ENCODE measurements at regions not wholly inside any gene's neighbourhood (a gene's known extent, or its start where the extent isn't known, plus 50 kb on each side); places are given as distances from the start of the nearest gene placed in this dataset.

DNA sequence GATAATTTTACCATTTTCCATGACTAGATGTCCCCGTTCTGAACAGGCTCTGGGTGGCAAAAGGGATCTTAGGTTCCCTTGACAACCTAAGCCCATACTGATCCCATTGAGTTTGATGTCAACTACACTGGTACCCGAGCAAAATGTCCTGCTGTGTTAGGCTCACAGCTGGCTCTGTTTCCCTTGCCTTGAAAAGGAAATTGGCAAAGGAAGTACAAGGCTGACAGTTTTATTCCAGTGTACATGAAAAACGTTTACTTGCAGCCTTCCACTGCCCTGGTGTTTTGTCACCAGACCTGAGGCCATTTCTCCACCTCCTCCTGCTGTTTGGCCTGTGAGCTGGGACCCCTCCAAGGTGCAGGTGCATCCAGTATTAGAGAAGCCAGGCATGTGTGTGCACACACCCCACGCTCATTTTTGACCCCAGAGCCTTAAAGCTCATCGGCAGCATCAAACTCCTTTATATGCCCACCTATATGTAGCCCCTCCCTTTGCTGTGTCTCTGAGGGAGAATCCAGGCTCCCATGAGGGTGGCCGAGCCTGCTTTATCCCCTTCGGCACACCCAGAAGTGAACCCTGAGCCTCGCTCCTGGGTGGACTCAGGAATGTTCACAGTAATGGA lies 171.3 kb downstream of the NDUFA10 start:
- Histone ChIP-seq H3K4me1 (ENCODE audit: control insufficient read depth, extremely low read depth, insufficient read depth, low read length) (no peaks in the 10 kb centered on the region), H3K4me2 (ENCODE audit: control insufficient read depth, extremely low read depth, insufficient read depth, low read depth, low read length) (no peak overlapping the region), H3K9me1 (ENCODE audit: control insufficient read depth, extremely low read depth, insufficient read depth, low read length) (no peaks in the 10 kb centered on the region), H3K9ac (ENCODE audit: control insufficient read depth, extremely low read depth, insufficient read depth, low read length) (no peak overlapping the region), H3K27ac (ENCODE audit: control insufficient read depth, insufficient read depth, low read length) (no peak overlapping the region), H3K36me3 (ENCODE audit: control insufficient read depth in 2 of 2, extremely low read depth in 1 of 2, insufficient read depth in 2 of 2, low read length in 2 of 2) (no peaks in the 10 kb centered on the region), H2AFZ (ENCODE audit: control insufficient read depth, low read length) (no peak overlapping the region), H4K20me1 (ENCODE audit: control insufficient read depth, extremely low read depth, insufficient read depth, low read length) (no peaks in the 10 kb centered on the region), H3K79me2 (ENCODE audit: control insufficient read depth, insufficient read depth, low read length) (no peaks in the 10 kb centered on the region), H3K4me3 (ENCODE audit: control insufficient read depth in 2 of 3, extremely low read depth in 1 of 3, insufficient read depth in 2 of 3, low read depth in 1 of 3, low read length in 3 of 3) (no peak overlapping the region), H3K9me3 (ENCODE audit: control insufficient read depth, low read depth, low read length) (no peaks in the 10 kb centered on the region), H3K27me3 (ENCODE audit: control insufficient read depth, extremely low read depth, insufficient read depth, low read length) (no peaks in the 10 kb centered on the region)
- dilution Hi-C loops (cut with MboI; ENCODE audit: extremely low pct_ligation_motif_present, low sequenced_read_pairs): no loop called here
- DNase-seq (ENCODE audit: low read depth, low spot score) (no peak), FAIRE-seq (no peak)
- TF ChIP-seq EZH2 (IDR thresholded peaks at IDR 0.05; ENCODE audit: low read length): no peak
- TF ChIP-seq, protein P1, sequence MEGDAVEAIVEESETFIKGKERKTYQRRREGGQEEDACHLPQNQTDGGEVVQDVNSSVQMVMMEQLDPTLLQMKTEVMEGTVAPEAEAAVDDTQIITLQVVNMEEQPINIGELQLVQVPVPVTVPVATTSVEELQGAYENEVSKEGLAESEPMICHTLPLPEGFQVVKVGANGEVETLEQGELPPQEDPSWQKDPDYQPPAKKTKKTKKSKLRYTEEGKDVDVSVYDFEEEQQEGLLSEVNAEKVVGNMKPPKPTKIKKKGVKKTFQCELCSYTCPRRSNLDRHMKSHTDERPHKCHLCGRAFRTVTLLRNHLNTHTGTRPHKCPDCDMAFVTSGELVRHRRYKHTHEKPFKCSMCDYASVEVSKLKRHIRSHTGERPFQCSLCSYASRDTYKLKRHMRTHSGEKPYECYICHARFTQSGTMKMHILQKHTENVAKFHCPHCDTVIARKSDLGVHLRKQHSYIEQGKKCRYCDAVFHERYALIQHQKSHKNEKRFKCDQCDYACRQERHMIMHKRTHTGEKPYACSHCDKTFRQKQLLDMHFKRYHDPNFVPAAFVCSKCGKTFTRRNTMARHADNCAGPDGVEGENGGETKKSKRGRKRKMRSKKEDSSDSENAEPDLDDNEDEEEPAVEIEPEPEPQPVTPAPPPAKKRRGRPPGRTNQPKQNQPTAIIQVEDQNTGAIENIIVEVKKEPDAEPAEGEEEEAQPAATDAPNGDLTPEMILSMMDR (optimal IDR thresholded peaks at IDR 0.05 in 1 of 3, IDR thresholded peaks at IDR 0.05 in 1 of 3, conservative IDR thresholded peaks at IDR 0.05 in 1 of 3; ENCODE audit: extremely low read depth in 1 of 3, insufficient read depth in 2 of 3, low read length in 3 of 3): no peak

DNA sequence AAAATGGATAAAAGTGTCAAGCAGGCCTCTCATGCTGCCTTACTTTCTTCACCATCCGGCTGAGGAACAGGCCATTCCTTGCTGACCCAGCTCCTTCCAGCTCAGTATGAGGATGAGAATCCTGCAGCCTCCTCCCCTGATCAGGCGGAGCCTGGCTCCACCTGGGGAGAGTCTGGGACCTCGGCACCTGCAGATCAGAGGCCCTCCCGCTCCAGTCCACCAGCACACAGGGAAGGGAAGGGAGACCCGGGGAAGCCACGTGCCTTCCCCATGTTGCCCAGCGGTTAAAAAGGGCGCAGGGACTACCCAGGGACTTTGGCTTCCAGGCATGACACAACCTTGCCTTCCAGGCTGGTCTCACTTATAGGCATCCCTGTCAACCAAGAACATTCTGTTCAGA lies 172.0 kb downstream of the NDUFA10 start:
- dilution Hi-C loops (cut with MboI; ENCODE audit: extremely low pct_ligation_motif_present, low sequenced_read_pairs): no loop called here
- no peak overlapping the region for H3K9ac ChIP-seq (ENCODE audit: control insufficient read depth, extremely low read depth, insufficient read depth, low read length)
- FAIRE-seq: no peak

More for the DNA sequence above, 172.0 kb downstream of the NDUFA10 start:
- DNase-seq (ENCODE audit: low read depth, low spot score): no peak
- H4K20me1 ChIP-seq (ENCODE audit: control insufficient read depth, extremely low read depth, insufficient read depth, low read length): no peaks in the 10 kb centered on the region
- no peak for TF ChIP-seq EZH2 (IDR thresholded peaks at IDR 0.05; ENCODE audit: low read length)
- TF ChIP-seq, protein P1 (optimal IDR thresholded peaks at IDR 0.05 in 1 of 3, IDR thresholded peaks at IDR 0.05 in 1 of 3, conservative IDR thresholded peaks at IDR 0.05 in 1 of 3; ENCODE audit: extremely low read depth in 1 of 3, insufficient read depth in 2 of 3, low read length in 3 of 3): no peak
- H3K4me1 ChIP-seq (ENCODE audit: control insufficient read depth, extremely low read depth, insufficient read depth, low read length): no peaks in the 10 kb centered on the region
- no peak overlapping the region for H3K4me3 ChIP-seq (ENCODE audit: control insufficient read depth in 2 of 3, extremely low read depth in 1 of 3, insufficient read depth in 2 of 3, low read depth in 1 of 3, low read length in 3 of 3)
- no peaks in the 10 kb centered on the region for H3K79me2 ChIP-seq (ENCODE audit: control insufficient read depth, insufficient read depth, low read length)
- H3K36me3 ChIP-seq (ENCODE audit: control insufficient read depth in 2 of 2, extremely low read depth in 1 of 2, insufficient read depth in 2 of 2, low read length in 2 of 2): no peaks in the 10 kb centered on the region
- no peaks in the 10 kb centered on the region for H3K9me3 ChIP-seq (ENCODE audit: control insufficient read depth, low read depth, low read length)
- no peaks in the 10 kb centered on the region for H3K27me3 ChIP-seq (ENCODE audit: control insufficient read depth, extremely low read depth, insufficient read depth, low read length)
- H3K4me2 ChIP-seq (ENCODE audit: control insufficient read depth, extremely low read depth, insufficient read depth, low read depth, low read length): no peak overlapping the region
- H3K27ac ChIP-seq (ENCODE audit: control insufficient read depth, insufficient read depth, low read length): no peak overlapping the region
- H2AFZ ChIP-seq (ENCODE audit: control insufficient read depth, low read length): no peak overlapping the region
- H3K9me1 ChIP-seq (ENCODE audit: control insufficient read depth, extremely low read depth, insufficient read depth, low read length): no peaks in the 10 kb centered on the region

Measured in keratinocyte (primary cell).